Thyroid gland (tissue), 4 donors: ENCODE measurements at regions not wholly inside any gene's neighbourhood (a gene's known extent, or its start where the extent isn't known, plus 50 kb on each side); places are given as distances from the start of the nearest gene placed in this dataset.
A peak's percentile ranks its signal among the peaks of the same experiment; 100 is the strongest.

Experiments used
- POLR2A ChIP-seq, 2 donors: fragments of 450-650 bp; IDR thresholded peaks; one replicate each; pipeline ENCODE4 v1.6.1; 2017; ENCODE audit warnings: antibody characterized with exemption in 2 of 2, mild to moderate bottlenecking in 2 of 2, moderate library complexity in 1 of 2
- TF ChIP-seq, protein P1 (sequence below), 6 experiments: fragments of 200-600 bp in 3 of 6; fragments of 450-650 bp in 3 of 6; sonication (generic) in 3 of 6; IDR thresholded peaks; one replicate each; pipeline ENCODE4 v1.5.1; 2016 to 2019; ENCODE audit warnings: antibody characterized with exemption in 6 of 6, mild to moderate bottlenecking in 2 of 6, inconsistent platforms in 1 of 6, moderate library complexity in 1 of 6

DNA sequence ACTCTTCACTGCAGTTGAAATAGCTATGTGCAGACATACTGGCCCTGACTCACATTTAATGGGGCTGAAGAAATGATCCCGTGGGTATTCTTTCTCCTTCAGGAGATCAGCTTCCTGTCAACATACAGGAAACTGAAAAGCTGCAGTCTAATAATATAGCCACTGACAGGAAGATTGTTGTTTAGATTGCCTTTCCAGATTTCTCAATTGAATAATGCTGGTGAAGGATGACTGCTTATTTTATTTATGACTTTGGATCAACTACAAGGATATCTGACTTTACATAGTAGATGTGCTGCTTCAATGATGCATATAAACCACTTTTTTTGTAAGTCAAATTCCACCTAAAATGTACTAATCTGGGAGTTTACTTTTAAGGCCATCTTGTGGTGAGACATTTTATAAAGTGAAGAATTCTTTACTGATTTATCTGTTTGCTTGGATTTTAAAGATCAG is 93.4 kb upstream of the MAP4K3 start:
- TF ChIP-seq, protein P1, sequence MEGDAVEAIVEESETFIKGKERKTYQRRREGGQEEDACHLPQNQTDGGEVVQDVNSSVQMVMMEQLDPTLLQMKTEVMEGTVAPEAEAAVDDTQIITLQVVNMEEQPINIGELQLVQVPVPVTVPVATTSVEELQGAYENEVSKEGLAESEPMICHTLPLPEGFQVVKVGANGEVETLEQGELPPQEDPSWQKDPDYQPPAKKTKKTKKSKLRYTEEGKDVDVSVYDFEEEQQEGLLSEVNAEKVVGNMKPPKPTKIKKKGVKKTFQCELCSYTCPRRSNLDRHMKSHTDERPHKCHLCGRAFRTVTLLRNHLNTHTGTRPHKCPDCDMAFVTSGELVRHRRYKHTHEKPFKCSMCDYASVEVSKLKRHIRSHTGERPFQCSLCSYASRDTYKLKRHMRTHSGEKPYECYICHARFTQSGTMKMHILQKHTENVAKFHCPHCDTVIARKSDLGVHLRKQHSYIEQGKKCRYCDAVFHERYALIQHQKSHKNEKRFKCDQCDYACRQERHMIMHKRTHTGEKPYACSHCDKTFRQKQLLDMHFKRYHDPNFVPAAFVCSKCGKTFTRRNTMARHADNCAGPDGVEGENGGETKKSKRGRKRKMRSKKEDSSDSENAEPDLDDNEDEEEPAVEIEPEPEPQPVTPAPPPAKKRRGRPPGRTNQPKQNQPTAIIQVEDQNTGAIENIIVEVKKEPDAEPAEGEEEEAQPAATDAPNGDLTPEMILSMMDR (IDR thresholded peaks at IDR 0.05) = peak in 1 of 6 experiments; percentile 24
- no peak for TF ChIP-seq POLR2A (IDR thresholded peaks at IDR 0.05)
